Bone marrow (tissue), 2 donors: ENCODE measurements at regions not wholly inside any gene's neighbourhood (a gene's known extent, or its start where the extent isn't known, plus 50 kb on each side); places are given as distances from the start of the nearest gene placed in this dataset.
"Not testable (repeated sequence)": the region's sequence is repeated elsewhere in the genome, so short reads cannot be mapped to it uniquely, and the experiment has no call there.

ENCODE experiments used
- DNase-seq, 2 donors: peaks; one replicate each; lab custom pipeline; 2025; lab: John Stamatoyannopoulos, UW

GRCh38 chr2:48219555-48220436, 94.7 kb upstream of the FOXN2 start:
- DNase-seq: no peak

GRCh38 chr2:48220501-48220900, 94.0 kb upstream of the FOXN2 start:
- DNase-seq: no peak

GRCh38 chr2:48221846-48222516, 92.5 kb upstream of the FOXN2 start:
- DNase-seq: no peak

GRCh38 chr2:48227617-48228344, 86.7 kb upstream of the FOXN2 start:
- peak in 1 of 2 donors; percentile 83 for DNase-seq

- no peak for DNase-seq
Observed at GRCh38 chr2:48228345-48228684, 86.2 kb upstream of the FOXN2 start.

- DNase-seq: no peak
Observed at GRCh38 chr2:48229063-48229462, 85.4 kb upstream of the FOXN2 start.

- no peak for DNase-seq
Observed at GRCh38 chr2:48230834-48231233, 83.6 kb upstream of the FOXN2 start.

- DNase-seq: no peak
Observed at GRCh38 chr2:48232351-48232750, 82.1 kb upstream of the FOXN2 start.

- DNase-seq: no peak
Observed at GRCh38 chr2:48233005-48233404, 81.5 kb upstream of the FOXN2 start.

- not testable (repeated sequence) for DNase-seq
Observed at GRCh38 chr2:48233824-48234223, 80.7 kb upstream of the FOXN2 start.

- no peak for DNase-seq
Observed at GRCh38 chr2:48235076-48235475, 79.4 kb upstream of the FOXN2 start.

GRCh38 chr2:48238381-48238780, 76.1 kb upstream of the FOXN2 start:
- DNase-seq: no peak

- DNase-seq: no peak
Observed at GRCh38 chr2:48240912-48241311, 73.6 kb upstream of the FOXN2 start.

- DNase-seq: no peak
Observed at GRCh38 chr2:48247206-48247605, 67.3 kb upstream of the FOXN2 start.

- no peak for DNase-seq
Observed at GRCh38 chr2:48248251-48248933, 66.1 kb upstream of the FOXN2 start.

GRCh38 chr2:48249025-48249424, 65.5 kb upstream of the FOXN2 start:
- DNase-seq: no peak

- no peak for DNase-seq
Observed at GRCh38 chr2:48249631-48250473, 64.6 kb upstream of the FOXN2 start.

- DNase-seq: no peak
Observed at GRCh38 chr2:48250474-48250844, 64.0 kb upstream of the FOXN2 start.

- peak in 1 of 2 donors; percentile 21 for DNase-seq
Observed at GRCh38 chr2:48250943-48251342, 63.5 kb upstream of the FOXN2 start.

- DNase-seq: no peak
Observed at GRCh38 chr2:48251437-48252148, 62.9 kb upstream of the FOXN2 start.

GRCh38 chr2:48253301-48253700, 61.2 kb upstream of the FOXN2 start:
- DNase-seq: peak in 1 of 2 donors; percentile 6
